RKO (cell line): ENCODE measurements at regions not wholly inside any gene's neighbourhood (a gene's known extent, or its start where the extent isn't known, plus 50 kb on each side); places are given as distances from the start of the nearest gene placed in this dataset.

Source experiments
- DNase-seq: peaks from one replicate; pipeline ENCODE4 v3.0.0-alpha.2; 2016; ENCODE audit warnings: low spot score

GRCh38 chr3:73296859-73297258, 235.4 kb downstream of the EBLN2 start:
- DNase-seq: no peak

GRCh38 chr3:73298243-73299183, 237.1 kb downstream of the EBLN2 start:
- no peak for DNase-seq

- no peak for DNase-seq
These were observed 237.8 kb downstream of the EBLN2 start for GRCh38 chr3:73299184-73299691.

- no peak for DNase-seq
These were observed 252.9 kb downstream of the EBLN2 start for GRCh38 chr3:73314151-73314951.

- no peak for DNase-seq
These were observed 254.2 kb downstream of the EBLN2 start for GRCh38 chr3:73315706-73316105.

- DNase-seq: no peak
These were observed 257.8 kb downstream of the EBLN2 start for GRCh38 chr3:73319179-73319769.

GRCh38 chr3:73321286-73321999, 260.0 kb downstream of the EBLN2 start:
- DNase-seq: peak; percentile 36

GRCh38 chr3:73324203-73325155, 263.0 kb downstream of the EBLN2 start:
- DNase-seq: no peak

GRCh38 chr3:73326396-73326795, 264.9 kb downstream of the EBLN2 start:
- DNase-seq: no peak

GRCh38 chr3:73327052-73327451, 265.6 kb downstream of the EBLN2 start:
- DNase-seq: no peak
